SJCRH30 (cell line): ENCODE measurements at regions not wholly inside any gene's neighbourhood (a gene's known extent, or its start where the extent isn't known, plus 50 kb on each side); places are given as distances from the start of the nearest gene placed in this dataset.
A peak's percentile ranks its signal among the peaks of the same experiment; 100 is the strongest.
"Not testable (repeated sequence)": the region's sequence is repeated elsewhere in the genome, so short reads cannot be mapped to it uniquely, and the experiment has no call there.

Experiments
- DNase-seq, 2 experiments: peaks; one replicate each; pipeline ENCODE4 v3.0.0-alpha.2; 2015 to 2020
- H3K27ac ChIP-seq: fragments of 250-450 bp; sonication (Bioruptor Pico); 2 replicates; pipeline ENCODE4 v1.5.1; 2020; ENCODE audit warnings: mild to moderate bottlenecking, moderate library complexity
- H3K27me3 ChIP-seq: fragments of 250-450 bp; sonication (Bioruptor Pico); 2 replicates; pipeline ENCODE4 v1.5.1; 2020; ENCODE audit warnings: mild to moderate bottlenecking, moderate library complexity
- H3K36me3 ChIP-seq: fragments of 250-450 bp; sonication (Bioruptor Pico); 2 replicates; pipeline ENCODE4 v1.5.1; 2020; ENCODE audit warnings: mild to moderate bottlenecking, moderate library complexity
- H3K4me1 ChIP-seq: fragments of 250-450 bp; sonication (Bioruptor Pico); 2 replicates; pipeline ENCODE4 v1.5.1; 2020; ENCODE audit warnings: mild to moderate bottlenecking, moderate library complexity
- H3K4me3 ChIP-seq: fragments of 250-450 bp; sonication (Bioruptor Pico); 2 replicates; pipeline ENCODE4 v1.5.1; 2020; ENCODE audit warnings: mild to moderate bottlenecking, moderate library complexity
- H3K9me3 ChIP-seq: fragments of 250-450 bp; sonication (Bioruptor Pico); replicated peaks from 2 replicates; pipeline ENCODE4 v1.5.1; 2020; ENCODE audit warnings: mild to moderate bottlenecking, moderate library complexity

GRCh38 chr7:47181746-47182361 lies 400.1 kb downstream of the TNS3 start:
- no peaks in the 10 kb centered on the region for H3K9me3 ChIP-seq
- peak in 1 of 2 experiments; percentile 18 for DNase-seq
- H3K4me1 ChIP-seq: peaks cover 14% of the 10 kb centered on the region
- H3K27ac ChIP-seq: no peak overlapping the region
- no peaks in the 10 kb centered on the region for H3K36me3 ChIP-seq
- H3K27me3 ChIP-seq: no peaks in the 10 kb centered on the region
- H3K4me3 ChIP-seq: no peak overlapping the region

DNA sequence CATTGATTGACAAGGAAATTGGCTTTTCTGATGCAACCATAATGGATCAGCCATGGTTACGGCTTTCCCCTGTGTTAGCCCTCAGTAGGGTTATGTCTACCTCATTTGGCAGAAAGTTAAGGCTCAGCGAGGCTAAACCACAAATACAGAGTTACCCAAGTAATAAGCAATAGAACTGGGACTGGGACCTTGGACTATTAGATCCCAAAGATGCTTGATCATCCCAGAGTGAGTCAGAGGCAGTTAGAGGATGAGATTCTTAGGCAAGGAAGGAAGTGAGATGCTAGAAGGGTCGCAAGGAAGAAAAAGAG lies 401.4 kb downstream of the TNS3 start:
- Histone ChIP-seq H3K27me3 (no peaks in the 10 kb centered on the region), H3K27ac (peak overlapping the region; percentile 92; the same call in 1 of the 2 replicates), H3K9me3 (no peaks in the 10 kb centered on the region), H3K4me1 (peaks cover 14% of the 10 kb centered on the region), H3K4me3 (no peak overlapping the region), H3K36me3 (no peaks in the 10 kb centered on the region)
- DNase-seq: no peak

- Histone ChIP-seq H3K27me3 (no peaks in the 10 kb centered on the region), H3K9me3 (no peaks in the 10 kb centered on the region), H3K4me1 (peaks cover 14% of the 10 kb centered on the region), H3K4me3 (peak overlapping the region; percentile 26), H3K27ac (peak overlapping the region; percentile 92), H3K36me3 (no peaks in the 10 kb centered on the region)
- DNase-seq: peak; percentile 82 to 92
Observed at GRCh38 chr7:47179812-47180515, 401.9 kb downstream of the TNS3 start.

DNA sequence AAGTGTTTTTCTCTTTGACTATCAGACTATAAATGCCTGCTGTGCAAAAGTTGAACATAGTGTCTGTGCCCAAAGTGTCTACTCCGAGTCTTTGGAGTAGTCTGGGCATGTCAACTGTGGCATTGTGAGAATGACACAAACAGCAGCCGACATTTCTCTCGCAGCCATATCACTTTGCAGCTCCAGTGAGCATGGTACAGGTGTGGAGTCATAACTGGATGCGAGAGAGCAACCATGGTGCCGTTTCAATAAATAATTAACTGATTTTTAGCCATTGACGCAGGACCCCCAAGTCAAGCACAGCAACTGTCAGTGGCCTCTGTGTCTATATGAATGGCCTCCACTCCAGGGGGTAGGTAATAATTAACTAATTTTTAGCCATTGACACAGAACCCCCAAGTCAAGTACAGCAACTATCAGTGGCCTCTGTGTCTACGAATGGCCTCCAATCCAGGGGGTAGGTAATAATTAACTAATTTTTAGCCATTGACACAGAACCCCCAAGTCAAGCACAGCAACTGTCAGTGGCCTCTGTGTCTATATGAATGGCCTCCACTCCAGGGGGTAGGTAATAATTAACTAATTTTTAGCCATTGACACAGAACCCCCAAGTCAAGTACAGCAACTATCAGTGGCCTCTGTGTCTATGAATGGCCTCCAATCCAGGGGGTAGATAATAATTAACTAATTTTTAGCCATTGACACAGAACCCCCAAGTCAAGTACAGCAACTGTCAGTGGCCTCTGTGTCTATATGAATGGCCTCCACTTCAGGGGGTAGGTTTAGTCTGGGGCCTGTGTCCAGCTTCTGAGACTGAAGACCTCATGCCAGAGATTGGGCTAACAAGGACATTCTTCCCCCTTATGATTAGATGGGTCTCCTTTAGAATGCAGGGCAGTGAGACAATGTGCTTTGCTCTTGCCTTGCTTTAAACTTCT lies 409.0 kb downstream of the TNS3 start:
- DNase-seq, H3K36me3 ChIP-seq, H3K4me3 ChIP-seq, H3K27me3 ChIP-seq, H3K4me1 ChIP-seq, H3K9me3 ChIP-seq, H3K27ac ChIP-seq: not testable (repeated sequence)

- no peaks in the 10 kb centered on the region for H3K36me3 ChIP-seq
- H3K27ac ChIP-seq: no peak overlapping the region
- peaks cover 11% of the 10 kb centered on the region; the same call in 1 of the 2 replicates for H3K27me3 ChIP-seq
- H3K4me3 ChIP-seq: no peak overlapping the region
- H3K4me1 ChIP-seq: no peaks in the 10 kb centered on the region
- no peaks in the 10 kb centered on the region; the same call in 1 of the 2 replicates for H3K9me3 ChIP-seq
- no peak for DNase-seq
Observed at GRCh38 chr7:47170516-47170915, 411.4 kb downstream of the TNS3 start.

DNA sequence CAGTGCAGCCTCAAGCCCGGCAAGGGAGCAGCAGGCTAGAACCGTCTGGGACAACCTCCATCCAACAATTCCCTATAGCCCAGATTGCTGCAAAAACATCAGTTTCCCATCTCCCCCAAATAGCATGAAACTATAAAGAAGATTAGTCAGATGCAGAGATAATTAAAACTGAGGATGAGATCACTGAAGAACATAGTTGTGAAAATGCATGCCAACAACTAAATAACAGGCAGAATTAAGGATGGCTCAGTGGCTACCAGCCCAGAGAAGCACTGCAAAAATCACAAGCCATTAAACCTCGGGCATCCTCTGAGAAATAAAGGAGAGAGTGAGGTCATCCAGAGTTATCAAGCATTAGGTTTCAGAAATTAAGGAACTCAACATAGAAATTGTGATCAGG lies 427.1 kb downstream of the TNS3 start:
- Histone ChIP-seq H3K4me1 (peaks cover 6% of the 10 kb centered on the region; the same call in 1 of the 2 replicates), H3K9me3 (0 out of 2 replicates have a peak, but pooled peaks cover 4% of the 10 kb centered on the region), H3K36me3 (no peaks in the 10 kb centered on the region), H3K27ac (no peak overlapping the region), H3K4me3 (no peak overlapping the region), H3K27me3 (no peaks in the 10 kb centered on the region)
- DNase-seq: no peak

DNA sequence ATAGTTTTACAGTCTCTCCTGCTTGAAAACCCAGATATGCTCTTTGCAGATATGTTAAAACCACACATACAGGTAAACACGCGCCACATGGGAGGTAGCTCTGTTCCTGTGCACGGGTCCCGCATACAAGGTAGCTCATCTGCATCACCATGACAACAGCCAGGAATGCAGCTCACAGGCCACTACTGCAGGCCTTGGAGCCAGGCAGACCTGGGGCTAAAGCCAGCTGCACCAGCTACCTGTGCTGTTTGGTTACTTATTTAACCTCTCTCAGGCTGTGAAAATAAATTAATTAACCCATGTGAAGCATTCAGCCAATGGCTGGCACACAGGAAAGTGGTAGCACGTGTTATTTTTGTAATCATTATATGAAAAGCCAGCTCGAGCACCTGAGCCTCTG lies 428.3 kb downstream of the TNS3 start:
- H3K36me3 ChIP-seq: no peaks in the 10 kb centered on the region
- H3K4me1 ChIP-seq: peaks cover 11% of the 10 kb centered on the region; the same call in 1 of the 2 replicates
- 0 out of 2 replicates have a peak, but pooled peaks cover 4% of the 10 kb centered on the region for H3K9me3 ChIP-seq
- no peak overlapping the region for H3K4me3 ChIP-seq
- no peak overlapping the region for H3K27ac ChIP-seq
- no peaks in the 10 kb centered on the region for H3K27me3 ChIP-seq
- DNase-seq: no peak

DNA sequence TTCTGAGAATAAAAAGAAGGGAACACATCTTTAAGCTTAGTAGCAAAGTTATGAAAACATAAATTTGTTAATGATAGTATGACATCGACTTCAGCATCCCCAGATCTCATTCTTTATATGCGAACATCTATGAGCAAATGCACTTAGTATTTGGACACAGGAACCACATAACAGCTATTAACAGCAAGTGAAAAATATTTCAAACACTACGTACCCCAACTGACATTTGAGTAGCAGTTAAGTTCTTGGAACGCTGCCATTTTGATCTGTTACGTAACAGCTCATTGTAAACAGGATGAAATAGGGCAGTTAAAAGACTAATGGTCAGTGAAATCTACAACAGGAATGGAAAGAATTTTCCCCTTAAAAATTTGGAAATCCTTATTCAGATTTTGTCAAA lies 428.9 kb downstream of the TNS3 start:
- H3K27me3 ChIP-seq: no peaks in the 10 kb centered on the region
- H3K4me1 ChIP-seq: peaks cover 15% of the 10 kb centered on the region; the same call in 1 of the 2 replicates
- 0 out of 2 replicates have a peak, but pooled peaks cover 4% of the 10 kb centered on the region for H3K9me3 ChIP-seq
- no peak overlapping the region for H3K4me3 ChIP-seq
- peak; percentile 32 to 64 for DNase-seq
- H3K27ac ChIP-seq: no peak overlapping the region
- H3K36me3 ChIP-seq: no peaks in the 10 kb centered on the region

DNA sequence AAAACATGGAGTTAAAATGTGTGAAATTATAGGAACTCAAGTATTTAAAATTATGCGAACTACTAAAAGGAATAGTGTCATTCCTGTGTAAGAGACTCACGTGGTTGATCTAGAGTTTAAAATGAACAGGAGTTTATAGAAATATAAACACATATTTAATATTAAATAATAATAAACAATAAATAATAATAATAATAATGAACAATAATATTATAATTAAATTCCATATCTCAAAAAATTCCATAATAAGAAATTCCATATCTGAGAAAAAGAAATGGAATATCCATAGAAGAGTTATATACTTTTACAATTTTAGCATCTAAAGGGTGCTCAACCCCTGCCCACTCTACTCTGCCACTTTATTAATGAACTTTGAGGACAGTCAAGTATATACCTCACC lies 429.6 kb downstream of the TNS3 start:
- no peaks in the 10 kb centered on the region for H3K36me3 ChIP-seq

DNA sequence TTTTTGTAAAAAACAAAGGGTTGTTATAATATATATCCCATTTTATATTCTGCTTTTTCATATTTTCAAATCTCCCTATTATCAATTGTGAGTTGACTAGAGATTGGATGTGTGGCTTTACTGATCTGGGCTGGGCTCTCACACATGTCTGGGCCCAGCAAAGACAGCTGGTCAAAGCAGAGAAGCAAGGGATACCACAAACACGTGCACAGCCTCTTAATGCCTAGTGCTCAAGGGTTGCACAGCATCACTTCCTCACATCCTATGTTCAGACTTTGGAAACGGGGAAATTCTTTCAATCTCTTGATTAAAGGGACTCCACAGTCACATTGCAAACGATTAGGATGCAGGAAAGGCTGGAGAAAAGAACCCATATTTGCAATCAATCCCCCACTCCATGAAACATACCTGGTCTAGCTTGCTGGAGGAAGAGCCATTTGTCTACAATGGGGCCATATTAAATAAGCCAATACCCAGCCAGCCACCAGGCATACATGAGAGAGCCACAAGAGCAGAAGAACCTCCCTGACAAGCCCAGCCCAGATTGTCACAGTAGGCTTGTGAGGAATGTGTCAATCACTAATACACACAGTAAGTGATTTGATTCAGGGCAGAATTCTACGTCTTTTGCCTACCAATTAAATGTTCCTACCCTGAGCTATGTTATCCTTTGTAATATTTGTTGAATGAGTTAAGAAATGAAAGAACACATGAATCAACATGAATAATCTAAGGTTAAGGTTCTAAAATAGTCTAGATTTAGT lies 431.2 kb downstream of the TNS3 start:
- 0 out of 2 replicates have a peak, but pooled peaks cover 4% of the 10 kb centered on the region for H3K9me3 ChIP-seq
- H3K27ac ChIP-seq: no peak overlapping the region
- no peak overlapping the region for H3K4me3 ChIP-seq
- DNase-seq: no peak
- H3K36me3 ChIP-seq: no peaks in the 10 kb centered on the region
- H3K27me3 ChIP-seq: no peaks in the 10 kb centered on the region
- H3K4me1 ChIP-seq: peaks cover 15% of the 10 kb centered on the region; the same call in 1 of the 2 replicates

More for the DNA sequence above, 429.6 kb downstream of the TNS3 start:
- no peak overlapping the region for H3K27ac ChIP-seq
- peaks cover 15% of the 10 kb centered on the region; the same call in 1 of the 2 replicates for H3K4me1 ChIP-seq
- DNase-seq: no peak
- 0 out of 2 replicates have a peak, but pooled peaks cover 4% of the 10 kb centered on the region for H3K9me3 ChIP-seq
- H3K4me3 ChIP-seq: no peak overlapping the region
- no peaks in the 10 kb centered on the region for H3K27me3 ChIP-seq

- Histone ChIP-seq H3K27me3 (no peaks in the 10 kb centered on the region), H3K27ac (no peak overlapping the region), H3K4me3 (no peak overlapping the region), H3K9me3 (0 out of 2 replicates have a peak, but pooled peaks cover 4% of the 10 kb centered on the region), H3K36me3 (no peaks in the 10 kb centered on the region), H3K4me1 (peaks cover 15% of the 10 kb centered on the region; the same call in 1 of the 2 replicates)
- no peak for DNase-seq
Observed at GRCh38 chr7:47149971-47150370, 431.9 kb downstream of the TNS3 start.

- Histone ChIP-seq H3K27ac (no peak overlapping the region), H3K36me3 (no peaks in the 10 kb centered on the region), H3K4me3 (no peak overlapping the region), H3K9me3 (0 out of 2 replicates have a peak, but pooled peaks cover 4% of the 10 kb centered on the region), H3K27me3 (no peaks in the 10 kb centered on the region), H3K4me1 (peaks cover 15% of the 10 kb centered on the region; the same call in 1 of the 2 replicates)
- no peak for DNase-seq
Observed at GRCh38 chr7:47149208-47149839, 432.6 kb downstream of the TNS3 start.

DNA sequence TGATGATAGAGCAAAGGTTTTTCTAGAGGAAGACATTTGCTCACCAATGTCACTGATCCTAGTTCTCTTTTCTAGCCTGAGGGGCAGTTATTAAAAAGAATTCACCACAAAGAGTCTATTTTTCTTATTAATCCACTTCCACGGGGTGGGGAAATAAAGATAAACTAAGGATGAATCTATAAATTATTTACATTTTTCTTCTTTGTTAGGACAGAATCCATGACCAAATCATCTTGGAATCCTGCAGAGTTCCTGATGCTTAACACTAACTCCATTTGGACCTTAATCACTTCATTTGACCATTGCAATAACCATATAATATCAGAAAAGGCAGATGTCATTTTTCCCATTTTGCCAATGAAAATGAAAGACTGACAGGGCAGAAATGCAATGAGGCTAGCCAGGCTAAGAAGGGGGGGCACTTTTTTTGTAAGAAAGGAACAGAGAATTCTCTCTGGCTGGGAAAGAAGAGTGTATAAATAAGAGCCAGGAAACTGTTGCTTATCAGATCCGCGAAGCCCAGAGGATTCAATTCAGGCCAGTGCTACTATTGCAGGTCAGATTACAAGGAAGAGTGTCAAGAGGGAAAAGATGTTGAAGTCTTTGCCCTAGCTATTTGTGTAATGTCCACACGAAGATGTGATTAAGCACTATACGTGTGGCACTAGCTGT lies 433.2 kb downstream of the TNS3 start:
- H3K4me1 ChIP-seq: peaks cover 15% of the 10 kb centered on the region; the same call in 1 of the 2 replicates
- no peak for DNase-seq
- H3K4me3 ChIP-seq: no peak overlapping the region
- H3K27ac ChIP-seq: no peak overlapping the region
- H3K27me3 ChIP-seq: no peaks in the 10 kb centered on the region
- 0 out of 2 replicates have a peak, but pooled peaks cover 4% of the 10 kb centered on the region for H3K9me3 ChIP-seq
- no peaks in the 10 kb centered on the region for H3K36me3 ChIP-seq
